ENCODE measurements at regions not wholly inside any gene's neighbourhood (a gene's known extent, or its start where the extent isn't known, plus 50 kb on each side); places are given as distances from the start of the nearest gene placed in this dataset.

DNA sequence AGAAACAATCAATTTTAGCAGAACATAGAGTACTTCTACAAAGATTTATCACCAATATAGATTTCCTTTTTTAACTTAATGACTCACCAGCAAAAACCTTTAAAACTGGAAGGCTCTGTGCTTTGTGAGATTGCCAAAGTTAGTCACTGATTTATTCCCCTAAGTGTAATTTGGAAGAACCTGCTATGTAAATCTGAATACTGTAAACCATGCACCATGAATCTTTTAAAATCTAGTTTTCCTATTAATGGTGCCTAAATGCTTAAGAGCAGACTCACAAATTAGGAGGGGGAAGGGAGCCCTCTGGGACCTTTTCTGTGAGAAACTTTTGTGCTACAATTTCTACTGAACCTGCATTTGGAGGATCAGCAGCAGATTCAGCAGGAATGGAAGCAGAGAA lies 57.8 kb upstream of the PNRC1 start:
- ChIA-PET CTCF (no interaction called here), POLR2A (no interaction called here)
- TF ChIP-seq, protein P1, sequence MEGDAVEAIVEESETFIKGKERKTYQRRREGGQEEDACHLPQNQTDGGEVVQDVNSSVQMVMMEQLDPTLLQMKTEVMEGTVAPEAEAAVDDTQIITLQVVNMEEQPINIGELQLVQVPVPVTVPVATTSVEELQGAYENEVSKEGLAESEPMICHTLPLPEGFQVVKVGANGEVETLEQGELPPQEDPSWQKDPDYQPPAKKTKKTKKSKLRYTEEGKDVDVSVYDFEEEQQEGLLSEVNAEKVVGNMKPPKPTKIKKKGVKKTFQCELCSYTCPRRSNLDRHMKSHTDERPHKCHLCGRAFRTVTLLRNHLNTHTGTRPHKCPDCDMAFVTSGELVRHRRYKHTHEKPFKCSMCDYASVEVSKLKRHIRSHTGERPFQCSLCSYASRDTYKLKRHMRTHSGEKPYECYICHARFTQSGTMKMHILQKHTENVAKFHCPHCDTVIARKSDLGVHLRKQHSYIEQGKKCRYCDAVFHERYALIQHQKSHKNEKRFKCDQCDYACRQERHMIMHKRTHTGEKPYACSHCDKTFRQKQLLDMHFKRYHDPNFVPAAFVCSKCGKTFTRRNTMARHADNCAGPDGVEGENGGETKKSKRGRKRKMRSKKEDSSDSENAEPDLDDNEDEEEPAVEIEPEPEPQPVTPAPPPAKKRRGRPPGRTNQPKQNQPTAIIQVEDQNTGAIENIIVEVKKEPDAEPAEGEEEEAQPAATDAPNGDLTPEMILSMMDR (IDR thresholded peaks at IDR 0.05; ENCODE audit: control extremely low read depth, extremely low read depth, low read depth, missing control alignments) = no peak
- DNase-seq (ENCODE audit: extremely low spot score) = no peak

DNA sequence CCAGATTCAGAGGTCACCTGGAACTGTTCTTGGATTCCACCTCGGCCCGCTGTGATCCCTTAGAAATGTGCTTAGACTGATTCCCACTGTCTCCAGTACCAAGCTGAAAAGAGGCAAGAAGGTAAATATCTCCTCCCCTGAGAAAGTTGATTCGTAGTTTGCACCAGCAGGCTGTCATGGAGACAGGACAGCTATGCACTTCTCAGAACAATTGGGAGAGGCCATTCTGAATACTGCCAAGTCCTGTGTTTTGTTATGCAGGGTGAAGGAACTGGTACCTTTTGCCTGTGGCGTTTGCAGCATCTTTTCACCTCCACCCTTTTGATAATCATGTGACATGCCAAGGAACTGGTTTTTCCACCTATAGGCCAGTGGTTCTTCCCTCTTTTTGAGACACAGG lies 58.2 kb upstream of the RNGTT start:
- CTCF ChIA-PET = interaction anchor here (1.3 kb wide), 1 partner anchor 31 kb away, joined by 3 read pairs; no protein-coding TSS in a partner anchor
- POLR2A ChIA-PET = no interaction called here

DNA sequence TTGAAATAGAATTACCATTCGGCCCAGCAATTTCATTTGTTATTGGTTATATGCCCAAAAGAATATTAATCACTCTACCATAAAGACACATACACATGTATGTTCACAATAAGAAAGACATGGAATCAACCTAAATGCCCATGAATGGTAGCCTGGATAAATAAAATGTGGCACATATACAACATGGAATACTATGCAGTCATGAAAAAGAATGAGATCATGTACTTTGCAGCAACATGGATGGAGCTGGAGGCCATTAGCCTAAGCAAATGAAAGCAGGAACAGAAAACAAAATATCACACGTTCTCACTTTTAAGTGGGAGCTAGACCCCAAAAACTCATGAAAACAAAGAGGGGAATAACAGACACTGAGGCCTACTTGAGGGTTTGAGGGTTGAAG lies 52.6 kb upstream of the RNGTT start:
- TF ChIP-seq, protein P1 (IDR thresholded peaks at IDR 0.05; ENCODE audit: control extremely low read depth, extremely low read depth, low read depth, missing control alignments) = no peak
- ChIA-PET POLR2A (no interaction called here), CTCF (no interaction called here)
- no peak for DNase-seq (ENCODE audit: extremely low spot score)

More for the DNA sequence above, 58.2 kb upstream of the RNGTT start:
- DNase-seq (ENCODE audit: extremely low spot score) = no peak
- TF ChIP-seq, protein P1 (IDR thresholded peaks at IDR 0.05; ENCODE audit: control extremely low read depth, extremely low read depth, low read depth, missing control alignments) = no peak

DNA sequence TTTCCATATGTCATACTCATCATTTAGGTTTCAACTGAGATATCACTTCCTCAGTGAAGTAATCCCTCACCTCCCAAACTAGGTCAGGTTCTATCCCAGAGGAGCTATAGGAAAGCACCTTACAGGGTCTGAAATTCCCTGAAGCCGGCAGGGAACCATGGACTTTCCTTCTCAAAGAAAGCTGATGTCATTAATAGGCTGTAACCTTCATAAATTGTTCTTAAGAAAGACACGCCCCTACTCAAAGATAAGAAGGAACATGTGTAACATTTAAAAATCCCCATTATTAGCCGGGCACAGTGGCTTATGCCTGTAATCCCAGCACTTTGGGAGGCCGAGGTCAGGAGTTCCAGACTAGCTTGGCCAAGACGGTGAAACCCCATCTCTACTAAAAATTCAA lies 50.0 kb upstream of the RNGTT start:
- ChIA-PET CTCF (no interaction called here), POLR2A (no interaction called here)
- DNase-seq (ENCODE audit: extremely low spot score) = no peak
- TF ChIP-seq, protein P1 (IDR thresholded peaks at IDR 0.05; ENCODE audit: control extremely low read depth, extremely low read depth, low read depth, missing control alignments) = no peak
